Endothelial cell (in vitro differentiated cells): ENCODE measurements at regions not wholly inside any gene's neighbourhood (a gene's known extent, or its start where the extent isn't known, plus 50 kb on each side); places are given as distances from the start of the nearest gene placed in this dataset.

Source experiments
- DNase-seq: peaks from one replicate; pipeline ENCODE4 v3.0.0; 2021; ENCODE audit warnings: low spot score
- H3K27ac Mint-ChIP-seq: one replicate; pipeline ENCODE4 v1.8.0; 2021; ENCODE audit warnings: mixed read lengths, inconsistent platforms; ENCODE audit not compliant: unreplicated experiment
- H3K27me3 Mint-ChIP-seq: one replicate; pipeline ENCODE4 v1.8.0; 2021; ENCODE audit warnings: mild to moderate bottlenecking, moderate library complexity, mixed read lengths, inconsistent platforms; ENCODE audit not compliant: unreplicated experiment
- H3K36me3 Mint-ChIP-seq: one replicate; pipeline ENCODE4 v1.8.0; 2021; ENCODE audit warnings: mild to moderate bottlenecking, low read depth, mixed read lengths, inconsistent platforms; ENCODE audit not compliant: unreplicated experiment
- H3K4me1 Mint-ChIP-seq: one replicate; pipeline ENCODE4 v1.8.0; 2021; ENCODE audit warnings: mild to moderate bottlenecking, mixed read lengths, inconsistent platforms; ENCODE audit not compliant: unreplicated experiment
- H3K4me3 Mint-ChIP-seq: one replicate; pipeline ENCODE4 v1.8.0; 2021; ENCODE audit warnings: mild to moderate bottlenecking, mixed read lengths, inconsistent platforms; ENCODE audit not compliant: unreplicated experiment
- H3K9me3 Mint-ChIP-seq: one replicate; pipeline ENCODE4 v1.8.0; 2021; ENCODE audit warnings: mixed read lengths, inconsistent platforms; ENCODE audit not compliant: unreplicated experiment
- CTCF ChIP-seq: fragments of 200-600 bp; sonication (generic); IDR thresholded peaks from one replicate; pipeline ENCODE4 v1.5.0; 2021; ENCODE audit warnings: antibody characterized with exemption; ENCODE audit not compliant: unreplicated experiment

- Mint-ChIP-seq H3K4me3 (no peak overlapping the region), H3K36me3 (no peaks in the 10 kb centered on the region), H3K27me3 (peaks cover 1% of the 10 kb centered on the region), H3K9me3 (no peaks in the 10 kb centered on the region), H3K4me1 (no peaks in the 10 kb centered on the region), H3K27ac (no peak overlapping the region)
- no peak for DNase-seq
- no peak for TF ChIP-seq CTCF
These were observed 183.1 kb upstream of the PRPS1L1 start for GRCh38 chr7:18210788-18211187.

- Mint-ChIP-seq H3K27me3 (no peaks in the 10 kb centered on the region), H3K9me3 (no peaks in the 10 kb centered on the region), H3K4me3 (no peak overlapping the region), H3K36me3 (no peaks in the 10 kb centered on the region), H3K4me1 (no peaks in the 10 kb centered on the region), H3K27ac (no peak overlapping the region)
- no peak for DNase-seq
- no peak for TF ChIP-seq CTCF
These were observed 184.7 kb upstream of the PRPS1L1 start for GRCh38 chr7:18212308-18212707.

GRCh38 chr7:18212758-18213157, 185.1 kb upstream of the PRPS1L1 start:
- Mint-ChIP-seq H3K27ac (no peak overlapping the region), H3K27me3 (no peaks in the 10 kb centered on the region), H3K9me3 (no peaks in the 10 kb centered on the region), H3K36me3 (no peaks in the 10 kb centered on the region), H3K4me1 (no peaks in the 10 kb centered on the region), H3K4me3 (no peak overlapping the region)
- DNase-seq = no peak
- no peak for TF ChIP-seq CTCF

- TF ChIP-seq CTCF = no peak
- Mint-ChIP-seq H3K27me3 (no peaks in the 10 kb centered on the region), H3K9me3 (no peaks in the 10 kb centered on the region), H3K4me3 (no peak overlapping the region), H3K4me1 (no peaks in the 10 kb centered on the region), H3K27ac (no peak overlapping the region), H3K36me3 (no peaks in the 10 kb centered on the region)
- DNase-seq = no peak
These were observed 186.0 kb upstream of the PRPS1L1 start for GRCh38 chr7:18213652-18214051.

- TF ChIP-seq CTCF = no peak
- Mint-ChIP-seq H3K4me1 (no peaks in the 10 kb centered on the region), H3K36me3 (no peaks in the 10 kb centered on the region), H3K9me3 (no peaks in the 10 kb centered on the region), H3K27ac (no peak overlapping the region), H3K4me3 (no peak overlapping the region), H3K27me3 (no peaks in the 10 kb centered on the region)
- no peak for DNase-seq
These were observed 188.6 kb upstream of the PRPS1L1 start for GRCh38 chr7:18216270-18216669.
